PC-3 (cell line): ENCODE measurements at regions not wholly inside any gene's neighbourhood (a gene's known extent, or its start where the extent isn't known, plus 50 kb on each side); places are given as distances from the start of the nearest gene placed in this dataset.

Source experiments
- ATAC-seq: fragments of 200-7000 bp; cut with Tn5 transposase; 2 replicates; pipeline ENCODE4 v1.9.1; 2020; ENCODE audit warnings: mild to moderate bottlenecking, moderate library complexity
- BruUV-seq: library from RNA; stranded (reverse); fragments of 400-500 nt; replicated peaks from 2 replicates; lab custom pipeline; 2021; lab: Mats Ljungman, UMichigan
- CTCF ChIA-PET: fragments of 300-600 bp; sonication (Branson Sonifier 250); formaldehyde crosslinking; loops from one replicate; lab custom pipeline; 2022; ENCODE audit warnings: antibody characterized with exemption; lab: Charles Lee
- POLR2A ChIA-PET: fragments of 300-600 bp; sonication (Branson Sonifier 250); formaldehyde crosslinking; loops from one replicate; lab custom pipeline; 2022; ENCODE audit warnings: antibody characterized with exemption; ENCODE audit not compliant: unreplicated experiment; lab: Charles Lee
- DNase-seq: peaks from one replicate; pipeline ENCODE4 v3.0.0-alpha.2; 2015
- H2AFZ ChIP-seq: fragments of 300-600 bp; sonication (generic); 2 replicates; pipeline ENCODE4 v1.6.0; 2016; ENCODE audit warnings: antibody characterized with exemption, low read length
- H3F3A ChIP-seq: fragments of 300-600 bp; sonication (generic); one replicate; pipeline ENCODE4 v1.6.0; 2017; ENCODE audit warnings: antibody characterized with exemption, low read length, control low read depth, mild to moderate bottlenecking; ENCODE audit not compliant: unreplicated experiment
- H3K27ac ChIP-seq: fragments of 300-600 bp; sonication (generic); 2 replicates; pipeline ENCODE4 v1.5.1; 2016; ENCODE audit warnings: mild to moderate bottlenecking, low read length
- H3K27me3 ChIP-seq: fragments of 300-600 bp; sonication (generic); 2 replicates; pipeline ENCODE4 v1.6.1; 2016; ENCODE audit warnings: low read length, mixed read lengths
- H3K36me3 ChIP-seq: fragments of 300-600 bp; sonication (generic); 2 replicates; pipeline ENCODE4 v1.6.1; 2016; ENCODE audit warnings: low read depth, mixed run types, low read length, mixed read lengths
- H3K4me1 ChIP-seq: fragments of 300-600 bp; sonication (generic); 2 replicates; pipeline ENCODE4 v1.5.1; 2016; ENCODE audit warnings: low read length; ENCODE audit not compliant: insufficient read depth
- H3K4me2 ChIP-seq: fragments of 300-600 bp; sonication (generic); 2 replicates; pipeline ENCODE4 v1.6.0; 2016; ENCODE audit warnings: low read length
- H3K4me3 ChIP-seq: fragments of 300-600 bp; sonication (generic); 2 replicates; pipeline ENCODE4 v1.5.1; 2016; ENCODE audit warnings: mild to moderate bottlenecking, low read length, mixed read lengths
- H3K79me2 ChIP-seq: fragments of 300-600 bp; sonication (generic); 2 replicates; pipeline ENCODE4 v1.6.1; 2017; ENCODE audit warnings: low read length, mixed read lengths
- H3K9ac ChIP-seq: fragments of 300-600 bp; sonication (generic); 2 replicates; pipeline ENCODE4 v1.6.0; 2016; ENCODE audit warnings: mild to moderate bottlenecking, low read length
- H3K9me2 ChIP-seq: fragments of 300-600 bp; sonication (generic); replicated peaks from 2 replicates; pipeline ENCODE4 v1.6.1; 2016; ENCODE audit warnings: mixed run types, low read length, mixed read lengths
- H3K9me3 ChIP-seq: fragments of 300-600 bp; sonication (generic); 2 replicates; pipeline ENCODE4 v1.6.1; 2016; ENCODE audit warnings: low read length, mixed read lengths
- H4K20me1 ChIP-seq: fragments of 300-600 bp; sonication (generic); 2 replicates; pipeline ENCODE4 v1.6.1; 2016; ENCODE audit warnings: low read length, mixed read lengths
- EZH2 ChIP-seq: fragments of 300-600 bp; sonication (generic); IDR thresholded peaks from one replicate; pipeline ENCODE4 v1.6.1; 2017; ENCODE audit warnings: antibody characterized with exemption, mild to moderate bottlenecking, low read length; ENCODE audit not compliant: unreplicated experiment
- EZH2phosphoT487 ChIP-seq: fragments of 300-600 bp; sonication (generic); IDR thresholded peaks from 2 replicates; pipeline ENCODE4 v1.6.1; 2018; ENCODE audit warnings: mild to moderate bottlenecking, antibody characterized with exemption, low read length, borderline replicate concordance
- intact Hi-C: fragments of 100-400 bp; cut with micrococcal nuclease; formaldehyde crosslinking; loops from 2 replicates; pipeline ENCODE4 v1.9.0; 2023
- TF ChIP-seq, protein P1 (sequence below): fragments of 300-600 bp; sonication (generic); conservative IDR thresholded peaks from 2 replicates; pipeline ENCODE4 v1.5.1; 2017; ENCODE audit warnings: antibody characterized with exemption, low read depth, mild to moderate bottlenecking, low read length

DNA sequence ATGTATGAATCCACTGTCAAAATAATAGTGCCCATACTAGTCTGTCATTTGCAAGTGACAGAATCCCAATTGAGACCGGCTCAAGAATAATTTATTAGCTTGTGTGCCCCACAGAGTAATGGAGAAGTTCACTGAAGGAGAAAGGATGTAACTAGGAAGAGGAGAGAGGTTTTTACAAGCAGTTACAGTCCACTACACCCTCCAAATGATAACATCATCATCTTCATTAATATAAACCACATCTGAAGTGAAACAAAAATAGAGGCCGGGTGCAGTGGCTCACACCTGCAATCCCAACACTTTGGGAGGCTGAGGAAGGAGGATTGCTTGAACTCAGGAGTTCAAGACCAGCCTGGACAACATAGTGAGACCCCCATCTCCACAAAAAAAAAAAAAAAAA lies 226.8 kb downstream of the SKIDA1 start:
- Histone ChIP-seq H4K20me1 (no peaks in the 10 kb centered on the region), H3K9me3 (no peaks in the 10 kb centered on the region), H3K36me3 (no peaks in the 10 kb centered on the region), H3K4me2 (no peak overlapping the region), H3K4me3 (no peak overlapping the region), H3K9ac (no peak overlapping the region), H3K27ac (no peak overlapping the region), H3K79me2 (no peaks in the 10 kb centered on the region), H3F3A (no peaks in the 10 kb centered on the region), H2AFZ (no peak overlapping the region), H3K9me2 (no peaks in the 10 kb centered on the region), H3K4me1 (peaks cover 2% of the 10 kb centered on the region), H3K27me3 (no peaks in the 10 kb centered on the region)
- ChIA-PET CTCF (no interaction called here), POLR2A (no interaction called here)
- no peak for ATAC-seq
- no peak for TF ChIP-seq EZH2
- no peak for TF ChIP-seq EZH2phosphoT487
- TF ChIP-seq, protein P1, sequence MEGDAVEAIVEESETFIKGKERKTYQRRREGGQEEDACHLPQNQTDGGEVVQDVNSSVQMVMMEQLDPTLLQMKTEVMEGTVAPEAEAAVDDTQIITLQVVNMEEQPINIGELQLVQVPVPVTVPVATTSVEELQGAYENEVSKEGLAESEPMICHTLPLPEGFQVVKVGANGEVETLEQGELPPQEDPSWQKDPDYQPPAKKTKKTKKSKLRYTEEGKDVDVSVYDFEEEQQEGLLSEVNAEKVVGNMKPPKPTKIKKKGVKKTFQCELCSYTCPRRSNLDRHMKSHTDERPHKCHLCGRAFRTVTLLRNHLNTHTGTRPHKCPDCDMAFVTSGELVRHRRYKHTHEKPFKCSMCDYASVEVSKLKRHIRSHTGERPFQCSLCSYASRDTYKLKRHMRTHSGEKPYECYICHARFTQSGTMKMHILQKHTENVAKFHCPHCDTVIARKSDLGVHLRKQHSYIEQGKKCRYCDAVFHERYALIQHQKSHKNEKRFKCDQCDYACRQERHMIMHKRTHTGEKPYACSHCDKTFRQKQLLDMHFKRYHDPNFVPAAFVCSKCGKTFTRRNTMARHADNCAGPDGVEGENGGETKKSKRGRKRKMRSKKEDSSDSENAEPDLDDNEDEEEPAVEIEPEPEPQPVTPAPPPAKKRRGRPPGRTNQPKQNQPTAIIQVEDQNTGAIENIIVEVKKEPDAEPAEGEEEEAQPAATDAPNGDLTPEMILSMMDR = no peak
- DNase-seq = no peak
- intact Hi-C loops = no loop called here
- BruUV-seq = no TSS peak

DNA sequence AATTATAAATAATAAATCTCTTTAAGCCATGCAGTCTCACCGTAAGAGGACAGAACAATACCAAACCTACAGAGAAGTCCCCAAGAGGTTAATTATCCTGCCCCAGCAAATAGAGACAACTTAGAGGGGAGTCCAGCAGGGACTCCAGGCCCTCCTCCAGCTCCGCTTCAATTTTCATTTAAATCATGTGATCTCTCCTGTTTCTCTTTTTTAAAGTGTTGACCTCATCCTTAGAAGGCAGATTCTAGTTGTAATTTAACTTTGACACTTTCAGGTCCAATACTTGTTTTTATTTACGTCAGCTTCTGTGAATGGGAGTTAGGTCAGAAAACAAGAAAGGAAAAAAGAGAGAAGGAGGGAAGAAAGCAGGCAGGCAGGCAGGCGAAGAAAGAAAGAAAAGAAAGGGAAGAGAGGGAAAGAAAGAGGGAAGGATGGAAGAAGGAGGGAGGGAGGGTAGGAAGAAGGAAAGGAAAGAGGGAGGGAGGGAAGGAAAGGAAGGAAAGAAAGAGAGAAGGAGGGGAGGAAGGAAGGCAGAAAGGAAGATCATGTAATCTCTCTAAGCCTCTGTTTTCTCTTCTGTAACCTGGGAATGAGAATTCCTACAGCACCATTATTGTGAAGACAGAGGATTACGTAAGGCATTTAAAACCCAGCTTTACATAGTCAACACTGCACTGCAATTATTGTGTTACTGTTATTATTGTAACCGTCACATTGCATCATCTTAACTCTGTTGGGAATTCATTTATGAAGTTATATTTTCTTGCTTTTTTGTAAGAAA lies 227.7 kb downstream of the SKIDA1 start:
- intact Hi-C loops = no loop called here
- no peak for ATAC-seq
- H2AFZ ChIP-seq = no peak overlapping the region
- ChIA-PET POLR2A (no interaction called here), CTCF (no interaction called here)
- no peaks in the 10 kb centered on the region for H3K27me3 ChIP-seq
- no peaks in the 10 kb centered on the region for H3K79me2 ChIP-seq
- DNase-seq = no peak
- no peak overlapping the region for H3K4me3 ChIP-seq
- no peaks in the 10 kb centered on the region for H3K9me2 ChIP-seq
- H3K9me3 ChIP-seq = no peaks in the 10 kb centered on the region
- no peaks in the 10 kb centered on the region for H3F3A ChIP-seq
- TF ChIP-seq, protein P1 = no peak
- TF ChIP-seq EZH2phosphoT487 = no peak
- no peak for TF ChIP-seq EZH2
- no peak overlapping the region for H3K4me2 ChIP-seq
- no peaks in the 10 kb centered on the region for H3K36me3 ChIP-seq
- H3K9ac ChIP-seq = no peak overlapping the region
- H3K27ac ChIP-seq = no peak overlapping the region
- H3K4me1 ChIP-seq = peaks cover 6% of the 10 kb centered on the region
- H4K20me1 ChIP-seq = no peaks in the 10 kb centered on the region
- BruUV-seq = no TSS peak
